HEK293 (cell line): ENCODE measurements at regions not wholly inside any gene's neighbourhood (a gene's known extent, or its start where the extent isn't known, plus 50 kb on each side); places are given as distances from the start of the nearest gene placed in this dataset.

Experiments
- CTCF ChIA-PET: fragments of 350-600 bp; formaldehyde crosslinking; extraction: SDS; loops from one replicate; lab custom pipeline; 2021; ENCODE audit warnings: antibody characterized with exemption; lab: Yijun Ruan, JAX
- POLR2A ChIA-PET: fragments of 300-600 bp; formaldehyde crosslinking; extraction: SDS; loops from one replicate; lab custom pipeline; 2020; ENCODE audit warnings: antibody characterized with exemption, inconsistent platforms; lab: Yijun Ruan, JAX
- H3K27ac ChIP-seq: fragments of 200-500 bp; sonication (Bioruptor generic); 2 replicates; pipeline ENCODE4 v1.5.1; 2014; ENCODE audit warnings: low read depth, low read length, control low read depth, inconsistent platforms; ENCODE audit errors: extremely low read depth
- H3K36me3 ChIP-seq, 2 experiments: fragments of 200-500 bp in 1 of 2; sonication (Bioruptor generic) in 1 of 2; 1 replicate in 1 of 2; 2 replicates in 1 of 2; pipeline ENCODE4 v1.5.1; 2014 to 2017; ENCODE audit warnings: inconsistent platforms in 2 of 2, low read length in 2 of 2; ENCODE audit not compliant: control insufficient read depth in 2 of 2, insufficient read depth in 1 of 2
- H3K4me1 ChIP-seq: fragments of 200-500 bp; sonication (Bioruptor generic); 2 replicates; pipeline ENCODE4 v1.5.1; 2014; ENCODE audit warnings: mild to moderate bottlenecking, low read length, inconsistent platforms; ENCODE audit not compliant: control insufficient read depth, insufficient read depth
- H3K4me3 ChIP-seq: 2 replicates; pipeline ENCODE4 v1.5.1; 2011; ENCODE audit warnings: low read depth, mild to moderate bottlenecking, control low read depth, low read length, moderate library complexity
- H3K9me3 ChIP-seq: fragments of 200-500 bp; sonication (Bioruptor generic); 2 replicates; pipeline ENCODE4 v1.5.1; 2014; ENCODE audit warnings: low read depth, low read length, inconsistent platforms; ENCODE audit not compliant: control insufficient read depth, insufficient read depth
- IKZF3 ChIP-seq: fragments of 450-650 bp; IDR thresholded peaks from 2 replicates; pipeline ENCODE4 v1.5.0; 2018; ENCODE audit warnings: missing biosample characterization, mild to moderate bottlenecking, missing genetic modification characterization, moderate library complexity
- PRDM1 ChIP-seq: fragments of 450-650 bp; formaldehyde crosslinking; IDR thresholded peaks from 2 replicates; pipeline ENCODE4; 2016; ENCODE audit warnings: missing biosample characterization, missing genetic modification characterization
- ZBTB48 ChIP-seq: fragments of 450-650 bp; formaldehyde crosslinking; IDR thresholded peaks from 2 replicates; pipeline ENCODE4 v1.5.1; 2016; ENCODE audit warnings: missing biosample characterization, missing genetic modification characterization
- ZFP3 ChIP-seq: fragments of 450-650 bp; formaldehyde crosslinking; IDR thresholded peaks from 2 replicates; pipeline ENCODE4 v1.5.1; 2016; ENCODE audit warnings: low read depth, missing biosample characterization, missing genetic modification characterization
- ZFP69B ChIP-seq: fragments of 450-650 bp; formaldehyde crosslinking; IDR thresholded peaks from 2 replicates; pipeline ENCODE4 v1.5.1; 2016; ENCODE audit warnings: missing biosample characterization, missing genetic modification characterization
- ZNF157 ChIP-seq: fragments of 450-650 bp; formaldehyde crosslinking; IDR thresholded peaks from 2 replicates; pipeline ENCODE4 v1.5.1; 2016; ENCODE audit warnings: missing biosample characterization, missing genetic modification characterization
- ZNF221 ChIP-seq: fragments of 450-650 bp; formaldehyde crosslinking; IDR thresholded peaks from 2 replicates; pipeline ENCODE4 v1.5.1; 2017; ENCODE audit warnings: missing biosample characterization, missing genetic modification characterization, borderline replicate concordance
- ZNF23 ChIP-seq: fragments of 450-650 bp; formaldehyde crosslinking; IDR thresholded peaks from 2 replicates; pipeline ENCODE4 v1.5.1; 2016; ENCODE audit warnings: missing biosample characterization, missing genetic modification characterization, borderline replicate concordance
- ZNF24 ChIP-seq: fragments of 450-650 bp; formaldehyde crosslinking; IDR thresholded peaks from 2 replicates; pipeline ENCODE4 v1.5.1; 2016; ENCODE audit warnings: missing biosample characterization, missing genetic modification characterization
- ZNF292 ChIP-seq: fragments of 450-650 bp; formaldehyde crosslinking; IDR thresholded peaks from 2 replicates; pipeline ENCODE4 v1.5.1; 2016; ENCODE audit warnings: low read depth, missing biosample characterization, missing genetic modification characterization, borderline replicate concordance
- ZNF341 ChIP-seq: fragments of 450-650 bp; formaldehyde crosslinking; IDR thresholded peaks from 2 replicates; pipeline ENCODE4; 2016; ENCODE audit warnings: low read depth, missing biosample characterization, missing genetic modification characterization
- ZNF433 ChIP-seq: fragments of 450-650 bp; formaldehyde crosslinking; IDR thresholded peaks from 2 replicates; pipeline ENCODE4 v1.5.1; 2016; ENCODE audit warnings: missing biosample characterization, missing genetic modification characterization, low read depth
- ZNF510 ChIP-seq: fragments of 450-650 bp; formaldehyde crosslinking; IDR thresholded peaks from 2 replicates; pipeline ENCODE4 v1.5.1; 2018; ENCODE audit warnings: mild to moderate bottlenecking, missing genetic modification characterization, missing biosample characterization; ENCODE audit not compliant: insufficient replicate concordance
- ZNF548 ChIP-seq: fragments of 450-650 bp; formaldehyde crosslinking; IDR thresholded peaks from 2 replicates; pipeline ENCODE4 v1.5.1; 2016; ENCODE audit warnings: missing biosample characterization, missing genetic modification characterization
- ZNF571 ChIP-seq: fragments of 450-650 bp; formaldehyde crosslinking; IDR thresholded peaks from 2 replicates; pipeline ENCODE4 v1.5.0; 2017; ENCODE audit warnings: missing biosample characterization, missing genetic modification characterization
- ZNF585B ChIP-seq: fragments of 450-650 bp; formaldehyde crosslinking; IDR thresholded peaks from 2 replicates; pipeline ENCODE4 v1.5.1; 2016; ENCODE audit warnings: missing biosample characterization, missing genetic modification characterization
- ZNF626 ChIP-seq: fragments of 450-650 bp; sonication (Bioruptor Pico); formaldehyde crosslinking; IDR thresholded peaks from 2 replicates; pipeline ENCODE4 v1.5.1; 2018; ENCODE audit warnings: missing biosample characterization, missing genetic modification characterization, inconsistent platforms
- ZNF701 ChIP-seq: fragments of 450-650 bp; formaldehyde crosslinking; IDR thresholded peaks from 2 replicates; pipeline ENCODE4 v1.5.1; 2016; ENCODE audit warnings: missing biosample characterization, missing genetic modification characterization
- TF ChIP-seq, protein P1 (sequence below): fragments of 450-650 bp; formaldehyde crosslinking; IDR thresholded peaks from 2 replicates; pipeline ENCODE4 v1.5.1; 2016; ENCODE audit warnings: missing biosample characterization, missing genetic modification characterization
- TF ChIP-seq, protein P2 (sequence below): fragments of 450-650 bp; IDR thresholded peaks from 2 replicates; pipeline ENCODE4 v1.5.1; 2018; ENCODE audit warnings: missing biosample characterization, missing genetic modification characterization
- TF ChIP-seq, protein P3 (sequence below): fragments of 450-650 bp; formaldehyde crosslinking; IDR thresholded peaks from 2 replicates; pipeline ENCODE4 v1.5.1; 2017; ENCODE audit warnings: missing biosample characterization, missing genetic modification characterization
- TF ChIP-seq, protein P4 (sequence below): fragments of 450-650 bp; formaldehyde crosslinking; IDR thresholded peaks from 2 replicates; pipeline ENCODE4 v1.5.0; 2017; ENCODE audit warnings: missing biosample characterization, missing genetic modification characterization, borderline replicate concordance

DNA sequence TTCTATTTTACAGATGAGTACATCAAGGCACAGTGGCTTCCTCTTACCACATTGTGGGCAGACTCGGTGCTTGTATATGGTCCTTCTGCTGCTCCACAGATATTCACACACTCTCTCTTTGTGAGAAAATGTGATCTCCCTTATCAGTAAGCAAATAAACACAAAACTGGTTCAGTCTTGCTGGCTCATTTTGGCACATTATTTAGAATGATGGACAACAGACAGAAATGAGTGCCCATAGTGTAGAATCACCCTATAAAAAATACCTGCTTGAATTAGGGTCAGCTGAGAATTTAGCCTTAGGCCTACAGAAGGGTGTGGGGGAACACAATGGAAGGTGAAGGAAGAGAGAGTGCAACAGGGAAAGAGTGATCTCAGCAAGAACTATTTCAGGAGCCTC lies 423.1 kb downstream of the HLX start (continued):
- TF ChIP-seq ZNF510: no peak
- no peak for TF ChIP-seq ZNF221 (tag by site-specific recombination)
- TF ChIP-seq IKZF3 (tag by site-specific recombination): no peak
- no peak for TF ChIP-seq PRDM1 (tag by site-specific recombination)
- TF ChIP-seq ZNF341: no peak
- TF ChIP-seq ZNF292 (tag by site-specific recombination): no peak
- no peak for TF ChIP-seq ZNF433 (tag by site-specific recombination)
- no peak for TF ChIP-seq ZNF548 (tag by site-specific recombination)
- no peak for TF ChIP-seq ZNF157 (tag by site-specific recombination)
- TF ChIP-seq, protein P1, sequence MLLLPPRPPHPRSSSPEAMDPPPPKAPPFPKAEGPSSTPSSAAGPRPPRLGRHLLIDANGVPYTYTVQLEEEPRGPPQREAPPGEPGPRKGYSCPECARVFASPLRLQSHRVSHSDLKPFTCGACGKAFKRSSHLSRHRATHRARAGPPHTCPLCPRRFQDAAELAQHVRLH (tag by site-specific recombination): peak; percentile 56; the same call in 1 of the 2 replicates
- no peak for TF ChIP-seq ZNF626
- TF ChIP-seq ZNF585B (tag by site-specific recombination): no peak
- TF ChIP-seq, protein P2, sequence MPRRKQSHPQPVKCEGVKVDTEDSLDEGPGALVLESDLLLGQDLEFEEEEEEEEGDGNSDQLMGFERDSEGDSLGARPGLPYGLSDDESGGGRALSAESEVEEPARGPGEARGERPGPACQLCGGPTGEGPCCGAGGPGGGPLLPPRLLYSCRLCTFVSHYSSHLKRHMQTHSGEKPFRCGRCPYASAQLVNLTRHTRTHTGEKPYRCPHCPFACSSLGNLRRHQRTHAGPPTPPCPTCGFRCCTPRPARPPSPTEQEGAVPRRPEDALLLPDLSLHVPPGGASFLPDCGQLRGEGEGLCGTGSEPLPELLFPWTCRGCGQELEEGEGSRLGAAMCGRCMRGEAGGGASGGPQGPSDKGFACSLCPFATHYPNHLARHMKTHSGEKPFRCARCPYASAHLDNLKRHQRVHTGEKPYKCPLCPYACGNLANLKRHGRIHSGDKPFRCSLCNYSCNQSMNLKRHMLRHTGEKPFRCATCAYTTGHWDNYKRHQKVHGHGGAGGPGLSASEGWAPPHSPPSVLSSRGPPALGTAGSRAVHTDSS (tag by site-specific recombination): no peak
- no peak for TF ChIP-seq ZNF24 (tag by site-specific recombination)
- TF ChIP-seq, protein P3, sequence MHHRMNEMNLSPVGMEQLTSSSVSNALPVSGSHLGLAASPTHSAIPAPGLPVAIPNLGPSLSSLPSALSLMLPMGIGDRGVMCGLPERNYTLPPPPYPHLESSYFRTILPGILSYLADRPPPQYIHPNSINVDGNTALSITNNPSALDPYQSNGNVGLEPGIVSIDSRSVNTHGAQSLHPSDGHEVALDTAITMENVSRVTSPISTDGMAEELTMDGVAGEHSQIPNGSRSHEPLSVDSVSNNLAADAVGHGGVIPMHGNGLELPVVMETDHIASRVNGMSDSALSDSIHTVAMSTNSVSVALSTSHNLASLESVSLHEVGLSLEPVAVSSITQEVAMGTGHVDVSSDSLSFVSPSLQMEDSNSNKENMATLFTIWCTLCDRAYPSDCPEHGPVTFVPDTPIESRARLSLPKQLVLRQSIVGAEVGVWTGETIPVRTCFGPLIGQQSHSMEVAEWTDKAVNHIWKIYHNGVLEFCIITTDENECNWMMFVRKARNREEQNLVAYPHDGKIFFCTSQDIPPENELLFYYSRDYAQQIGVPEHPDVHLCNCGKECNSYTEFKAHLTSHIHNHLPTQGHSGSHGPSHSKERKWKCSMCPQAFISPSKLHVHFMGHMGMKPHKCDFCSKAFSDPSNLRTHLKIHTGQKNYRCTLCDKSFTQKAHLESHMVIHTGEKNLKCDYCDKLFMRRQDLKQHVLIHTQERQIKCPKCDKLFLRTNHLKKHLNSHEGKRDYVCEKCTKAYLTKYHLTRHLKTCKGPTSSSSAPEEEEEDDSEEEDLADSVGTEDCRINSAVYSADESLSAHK (tag by site-specific recombination): peak; percentile 47; the same call in 1 of the 2 replicates
- TF ChIP-seq ZFP69B (tag by site-specific recombination): no peak
- TF ChIP-seq ZFP3 (tag by site-specific recombination): no peak
- TF ChIP-seq, protein P4, sequence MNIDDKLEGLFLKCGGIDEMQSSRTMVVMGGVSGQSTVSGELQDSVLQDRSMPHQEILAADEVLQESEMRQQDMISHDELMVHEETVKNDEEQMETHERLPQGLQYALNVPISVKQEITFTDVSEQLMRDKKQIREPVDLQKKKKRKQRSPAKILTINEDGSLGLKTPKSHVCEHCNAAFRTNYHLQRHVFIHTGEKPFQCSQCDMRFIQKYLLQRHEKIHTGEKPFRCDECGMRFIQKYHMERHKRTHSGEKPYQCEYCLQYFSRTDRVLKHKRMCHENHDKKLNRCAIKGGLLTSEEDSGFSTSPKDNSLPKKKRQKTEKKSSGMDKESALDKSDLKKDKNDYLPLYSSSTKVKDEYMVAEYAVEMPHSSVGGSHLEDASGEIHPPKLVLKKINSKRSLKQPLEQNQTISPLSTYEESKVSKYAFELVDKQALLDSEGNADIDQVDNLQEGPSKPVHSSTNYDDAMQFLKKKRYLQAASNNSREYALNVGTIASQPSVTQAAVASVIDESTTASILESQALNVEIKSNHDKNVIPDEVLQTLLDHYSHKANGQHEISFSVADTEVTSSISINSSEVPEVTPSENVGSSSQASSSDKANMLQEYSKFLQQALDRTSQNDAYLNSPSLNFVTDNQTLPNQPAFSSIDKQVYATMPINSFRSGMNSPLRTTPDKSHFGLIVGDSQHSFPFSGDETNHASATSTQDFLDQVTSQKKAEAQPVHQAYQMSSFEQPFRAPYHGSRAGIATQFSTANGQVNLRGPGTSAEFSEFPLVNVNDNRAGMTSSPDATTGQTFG (tag by site-specific recombination): no peak
- TF ChIP-seq ZNF701 (tag by site-specific recombination): no peak
- no peak for TF ChIP-seq ZNF571 (tag by site-specific recombination)

DNA sequence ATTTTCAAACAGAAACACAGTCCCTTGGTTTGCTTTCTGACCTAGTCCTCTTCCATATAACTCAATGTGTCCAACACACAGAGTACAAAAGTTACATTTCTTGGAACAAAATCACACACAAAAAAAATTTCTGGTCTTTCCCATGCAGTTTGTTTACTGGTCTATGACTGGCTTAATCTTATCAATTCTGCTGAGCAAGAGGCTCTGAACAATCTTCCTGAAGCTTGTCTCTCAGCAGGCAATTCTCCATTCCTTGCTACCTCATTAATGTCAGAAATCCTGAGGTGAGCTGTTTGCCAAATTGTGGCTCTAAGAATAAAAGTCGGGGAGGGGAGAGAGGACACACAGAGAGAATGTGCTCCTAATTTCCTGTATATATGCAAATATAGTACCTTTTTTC lies 423.6 kb downstream of the HLX start:
- H3K27ac ChIP-seq: peak overlapping the region; percentile 72
- ChIA-PET CTCF (interaction anchor here (1.5 kb wide), 1 partner anchor 99 kb away, joined by 4 read pairs; no protein-coding TSS in a partner anchor), POLR2A (no interaction called here)
- peaks cover 11% of the 10 kb centered on the region for H3K4me1 ChIP-seq
- H3K9me3 ChIP-seq: no peaks in the 10 kb centered on the region
- no peak overlapping the region for H3K4me3 ChIP-seq
- TF ChIP-seq ZNF23 (tag by site-specific recombination) (no peak), ZBTB48 (0 out of 2 replicates have a peak, but pooled peaks have one; percentile 5)
- no peaks in the 10 kb centered on the region for H3K36me3 ChIP-seq
